A549 (cell line): ENCODE measurements at regions not wholly inside any gene's neighbourhood (a gene's known extent, or its start where the extent isn't known, plus 50 kb on each side); places are given as distances from the start of the nearest gene placed in this dataset.

Experiments
- CTCF ChIP-seq: fragments of >200 bp; sonication (Bioruptor Twin); formaldehyde crosslinking; IDR thresholded peaks from 3 replicates; pipeline ENCODE4 v1.5.1; 2016
- POLR2A ChIP-seq: IDR thresholded peaks from 2 replicates; pipeline ENCODE4 v1.6.1; 2012; ENCODE audit warnings: mild to moderate bottlenecking, low read length
- USF2 ChIP-seq: fragments of 450-650 bp; IDR thresholded peaks from 2 replicates; pipeline ENCODE4 v1.6.1; 2014; ENCODE audit warnings: antibody characterized with exemption

- TF ChIP-seq CTCF (no peak), POLR2A (no peak), USF2 (no peak)
Observed at GRCh38 chr4:123893011-123893981, 496.7 kb downstream of the SPRY1 start.
